ENCODE measurements at regions not wholly inside any gene's neighbourhood (a gene's known extent, or its start where the extent isn't known, plus 50 kb on each side); places are given as distances from the start of the nearest gene placed in this dataset.

DNA sequence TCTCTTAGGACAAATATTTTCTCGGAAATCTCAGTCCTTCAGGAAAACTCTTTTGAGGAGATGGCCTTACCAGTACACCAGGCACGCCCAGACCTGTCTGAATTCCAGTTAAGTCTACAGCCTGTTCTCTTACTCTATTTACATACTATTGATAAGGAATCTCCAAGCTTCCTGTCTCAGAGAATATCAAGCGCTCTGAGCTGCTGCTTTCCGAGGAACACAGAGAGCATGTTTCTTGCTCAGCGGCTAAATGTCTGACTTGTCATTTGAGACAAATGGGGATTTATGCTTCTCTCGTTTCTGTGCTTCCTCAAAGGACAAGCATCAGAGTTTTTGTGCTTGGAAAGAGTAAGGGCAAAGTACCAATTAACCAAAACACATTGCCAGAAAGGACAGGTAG lies 112.4 kb upstream of the CCDC54 start:
- TF ChIP-seq POLR2AphosphoS5 (IDR thresholded peaks at IDR 0.05): no peak
- TF ChIP-seq, protein P1, sequence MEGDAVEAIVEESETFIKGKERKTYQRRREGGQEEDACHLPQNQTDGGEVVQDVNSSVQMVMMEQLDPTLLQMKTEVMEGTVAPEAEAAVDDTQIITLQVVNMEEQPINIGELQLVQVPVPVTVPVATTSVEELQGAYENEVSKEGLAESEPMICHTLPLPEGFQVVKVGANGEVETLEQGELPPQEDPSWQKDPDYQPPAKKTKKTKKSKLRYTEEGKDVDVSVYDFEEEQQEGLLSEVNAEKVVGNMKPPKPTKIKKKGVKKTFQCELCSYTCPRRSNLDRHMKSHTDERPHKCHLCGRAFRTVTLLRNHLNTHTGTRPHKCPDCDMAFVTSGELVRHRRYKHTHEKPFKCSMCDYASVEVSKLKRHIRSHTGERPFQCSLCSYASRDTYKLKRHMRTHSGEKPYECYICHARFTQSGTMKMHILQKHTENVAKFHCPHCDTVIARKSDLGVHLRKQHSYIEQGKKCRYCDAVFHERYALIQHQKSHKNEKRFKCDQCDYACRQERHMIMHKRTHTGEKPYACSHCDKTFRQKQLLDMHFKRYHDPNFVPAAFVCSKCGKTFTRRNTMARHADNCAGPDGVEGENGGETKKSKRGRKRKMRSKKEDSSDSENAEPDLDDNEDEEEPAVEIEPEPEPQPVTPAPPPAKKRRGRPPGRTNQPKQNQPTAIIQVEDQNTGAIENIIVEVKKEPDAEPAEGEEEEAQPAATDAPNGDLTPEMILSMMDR (IDR thresholded peaks at IDR 0.05): no peak
- TF ChIP-seq POLR2A (IDR thresholded peaks at IDR 0.05): no peak

All from upper lobe of left lung (tissue), 4 donors.